SKM-1 treated with dmso at 0.1 percent for 144 hours (cell line): ENCODE measurements at regions not wholly inside any gene's neighbourhood (a gene's known extent, or its start where the extent isn't known, plus 50 kb on each side); places are given as distances from the start of the nearest gene placed in this dataset.
"Not testable (repeated sequence)": the region's sequence is repeated elsewhere in the genome, so short reads cannot be mapped to it uniquely, and the experiment has no call there.

Source experiments
- DNase-seq: peaks from one replicate; lab custom pipeline; 2025; ENCODE audit not compliant: unreplicated experiment; lab: John Stamatoyannopoulos, UW

- no peak for DNase-seq
Measured at GRCh38 chr2:212791569-212791968, 253.0 kb upstream of the ERBB4 start.

GRCh38 chr2:212786088-212786487, 247.5 kb upstream of the ERBB4 start:
- DNase-seq: not testable (repeated sequence)

GRCh38 chr2:212777020-212777491, 238.5 kb upstream of the ERBB4 start:
- DNase-seq: peak; percentile 38

DNA sequence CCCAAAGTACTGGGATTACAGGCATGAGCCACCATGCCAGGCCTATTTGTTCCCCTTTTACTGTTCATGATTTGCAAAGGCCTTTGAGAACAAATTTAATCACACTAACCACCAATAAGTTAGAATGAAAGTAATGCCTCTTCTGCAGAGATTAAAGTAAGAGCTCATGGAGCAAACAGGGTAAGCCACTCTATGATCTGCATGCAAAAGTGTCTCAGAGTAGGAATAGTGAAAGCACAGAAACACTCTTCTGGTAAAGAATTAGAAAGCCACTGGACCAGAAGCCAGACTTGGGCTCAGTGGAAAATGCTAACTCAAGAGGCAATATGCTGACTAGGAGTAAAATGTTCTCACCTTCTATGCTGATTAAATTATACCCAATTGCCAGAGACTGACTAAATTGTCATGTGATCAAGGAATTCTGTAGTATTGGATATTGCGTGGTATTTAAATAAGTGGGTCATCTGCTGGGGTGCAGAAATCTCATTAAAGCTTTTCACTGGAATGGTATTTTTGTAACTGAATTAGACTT, 235.3 kb upstream of the ERBB4 start:
- DNase-seq: no peak

GRCh38 chr2:212770240-212770639, 231.6 kb upstream of the ERBB4 start:
- no peak for DNase-seq

DNA sequence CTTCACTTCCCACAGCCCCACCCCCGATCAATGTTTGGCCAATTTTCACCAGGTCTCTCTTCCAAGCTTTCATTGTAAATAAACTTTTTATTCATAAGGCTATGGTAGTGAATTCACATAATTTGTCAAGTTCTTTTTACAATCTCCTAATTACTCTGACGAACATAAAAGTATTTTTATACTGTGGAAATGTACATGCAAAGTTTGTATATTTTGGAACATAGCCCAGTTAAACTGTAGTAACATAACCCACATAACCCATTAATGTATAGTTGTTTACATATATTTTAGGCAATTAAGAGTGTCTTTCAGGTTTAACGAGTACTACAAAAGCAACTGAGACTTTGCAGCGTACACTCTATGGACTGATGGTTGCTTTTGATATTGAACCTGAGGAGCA, 228.3 kb upstream of the ERBB4 start:
- DNase-seq: no peak

DNA sequence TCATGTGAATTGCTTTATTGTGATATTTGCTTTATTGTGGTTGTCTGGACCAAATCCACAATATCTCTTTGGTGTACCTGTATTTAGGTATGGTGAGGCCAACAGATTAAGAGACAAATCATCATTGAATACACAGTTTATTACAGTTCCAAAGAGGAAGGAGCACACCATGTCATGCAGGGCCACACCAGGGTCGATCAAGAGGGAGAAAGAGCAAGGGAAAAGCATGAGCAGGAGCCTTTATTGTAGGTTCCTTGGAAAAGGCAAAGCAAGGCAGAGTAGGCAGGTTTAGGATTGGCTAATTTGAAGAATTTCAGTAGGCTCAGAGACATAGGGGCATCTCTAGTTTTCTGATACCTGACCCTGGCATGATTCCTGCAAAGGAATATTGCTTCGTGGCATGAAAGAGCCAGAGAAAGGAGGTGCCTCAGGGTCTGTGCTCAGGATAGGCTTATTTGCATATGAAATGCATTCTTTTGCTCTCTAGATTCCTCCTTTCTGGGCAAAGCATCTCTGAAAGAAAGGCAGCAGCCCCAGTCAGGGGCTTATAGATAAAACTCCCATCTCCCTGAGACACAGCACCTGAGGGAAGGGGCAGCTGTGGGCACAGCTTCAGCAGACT, 214.2 kb upstream of the ERBB4 start:
- DNase-seq: no peak

- DNase-seq: no peak
Measured at GRCh38 chr2:212745359-212745758, 206.8 kb upstream of the ERBB4 start.

DNA sequence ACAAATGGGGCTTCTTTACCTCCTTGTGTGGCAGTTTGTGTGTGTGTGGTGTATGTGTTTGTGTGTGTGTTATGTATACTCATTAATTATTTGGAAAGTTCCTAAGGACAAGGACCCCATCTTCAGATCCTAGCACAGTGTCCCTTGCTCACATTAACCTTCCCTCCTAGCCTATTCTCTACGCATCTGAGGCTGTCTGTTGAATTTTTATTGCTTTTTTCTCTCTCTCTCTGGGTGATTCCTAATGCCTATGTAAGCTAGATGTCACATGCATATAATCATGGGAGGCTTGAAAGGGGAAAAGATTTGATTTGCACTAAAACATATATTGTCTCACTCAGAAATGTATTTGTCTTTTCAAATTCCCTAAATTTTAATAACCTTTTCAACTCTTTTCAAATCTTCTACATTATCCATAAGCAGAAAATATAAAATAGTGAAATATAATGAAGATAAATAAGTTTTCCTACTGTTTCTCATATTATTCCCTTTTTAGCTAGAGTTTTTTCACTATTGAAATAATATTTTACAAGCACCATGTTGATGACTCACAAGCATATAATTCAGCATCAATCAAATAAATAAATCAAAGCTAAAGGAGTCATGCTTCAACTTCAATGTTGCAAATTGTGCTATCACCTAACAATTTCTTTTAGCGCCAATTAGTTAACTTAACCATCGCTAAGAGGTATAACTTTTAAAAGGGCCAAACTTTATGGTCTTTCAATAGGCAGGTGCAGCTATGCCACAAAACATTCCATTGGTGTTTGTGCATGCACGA, 199.0 kb upstream of the ERBB4 start:
- no peak for DNase-seq

GRCh38 chr2:212736385-212736726, 197.8 kb upstream of the ERBB4 start:
- DNase-seq: no peak

DNA sequence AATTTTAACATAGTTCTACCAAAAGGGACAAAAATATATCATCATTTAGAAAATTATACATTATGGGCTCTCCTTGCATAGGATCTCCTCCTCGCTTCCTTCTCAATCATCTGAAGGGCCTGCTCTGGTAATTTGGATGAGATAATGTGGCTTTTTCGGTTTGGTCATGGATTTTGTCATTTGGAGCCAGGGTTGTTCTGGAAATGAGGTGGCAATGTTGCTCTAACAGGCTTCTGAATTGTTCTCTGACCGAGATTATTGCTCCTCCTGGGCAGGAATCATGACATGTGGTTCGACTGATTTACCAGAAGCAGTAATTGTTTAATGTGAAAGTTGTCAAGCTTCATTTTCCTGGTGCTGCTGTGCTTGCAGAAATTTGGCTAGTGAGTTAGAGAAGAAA, 194.7 kb upstream of the ERBB4 start:
- DNase-seq: no peak

GRCh38 chr2:212732860-212733259, 194.3 kb upstream of the ERBB4 start:
- DNase-seq: peak; percentile 40

DNA sequence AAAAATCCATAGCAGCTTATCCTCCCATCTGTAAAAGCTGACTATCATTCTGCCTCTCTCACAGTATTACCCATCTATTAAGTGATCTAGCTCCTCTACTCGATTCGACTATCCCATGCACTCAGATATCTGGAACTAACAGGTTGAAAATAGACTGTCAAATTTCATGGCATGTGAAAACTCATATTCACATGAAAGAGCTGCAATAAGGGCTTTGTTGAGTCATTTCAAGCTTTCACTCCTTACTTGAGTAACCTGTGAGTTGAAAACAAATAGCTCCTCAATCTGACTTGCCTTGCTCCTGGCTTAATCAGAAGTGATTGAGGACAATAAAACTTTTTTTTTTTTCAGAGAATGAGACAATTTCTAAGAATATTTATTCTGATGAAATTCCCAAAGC, 192.4 kb upstream of the ERBB4 start:
- no peak for DNase-seq

GRCh38 chr2:212728717-212729116, 190.1 kb upstream of the ERBB4 start:
- no peak for DNase-seq

GRCh38 chr2:212727751-212728150, 189.1 kb upstream of the ERBB4 start:
- DNase-seq: no peak

DNA sequence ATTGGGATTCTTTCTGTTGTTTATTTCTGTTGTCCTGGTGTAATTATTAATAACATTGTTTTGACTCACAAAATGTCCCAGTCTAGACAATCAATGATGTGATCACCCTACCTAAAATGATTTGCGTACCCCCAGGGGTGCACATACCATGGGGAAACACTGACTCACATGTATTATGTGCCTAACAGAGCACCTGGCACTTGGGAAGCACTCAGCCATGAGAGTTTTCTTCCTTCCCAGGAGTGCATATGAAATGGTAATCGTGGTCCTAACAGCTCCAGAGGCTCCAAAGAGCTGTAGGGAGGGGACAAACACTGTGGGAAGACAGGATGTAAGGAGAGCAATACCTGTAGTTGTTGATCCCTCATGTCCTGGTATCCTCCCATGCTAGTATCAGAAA, 187.8 kb upstream of the ERBB4 start:
- DNase-seq: no peak

DNA sequence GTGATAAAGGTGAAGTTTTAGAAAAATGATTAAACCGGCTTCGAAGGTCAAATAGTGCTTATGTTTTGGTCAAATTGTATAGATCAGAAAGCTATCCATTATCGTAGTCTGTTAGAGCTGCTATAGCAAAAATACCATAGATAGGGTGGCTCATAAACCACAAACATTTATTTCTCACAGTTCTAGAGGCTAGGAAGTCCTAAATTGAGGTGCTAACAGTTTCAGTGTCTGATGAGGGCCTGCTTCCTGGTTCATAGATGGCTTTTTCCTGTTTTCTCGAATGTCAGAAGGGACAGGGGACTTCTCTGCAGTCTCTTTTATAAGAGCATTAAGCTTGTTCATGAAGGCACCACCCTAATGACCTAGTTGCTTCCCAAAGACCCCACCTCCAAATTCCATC, 186.6 kb upstream of the ERBB4 start:
- DNase-seq: no peak

GRCh38 chr2:212723226-212723625, 184.6 kb upstream of the ERBB4 start:
- DNase-seq: no peak

DNA sequence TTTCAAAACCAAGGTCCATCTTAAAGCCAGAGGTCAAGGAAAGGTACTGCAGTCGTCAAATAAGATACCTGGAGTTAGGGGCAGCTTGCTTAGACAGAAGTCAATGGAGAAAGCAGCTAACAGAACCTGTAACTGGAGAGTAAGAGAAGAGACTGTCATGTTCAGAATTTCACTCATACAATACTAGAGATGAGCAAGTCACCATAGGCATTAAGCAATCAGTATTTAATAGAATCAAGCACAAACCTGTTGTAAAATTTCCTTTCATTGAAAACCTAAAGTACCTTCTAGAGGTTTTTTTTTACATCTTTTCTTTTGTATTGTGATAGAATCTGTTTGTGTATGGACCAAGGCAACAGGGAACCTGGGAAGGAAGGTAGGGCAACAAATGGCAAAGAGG, 183.4 kb upstream of the ERBB4 start:
- no peak for DNase-seq

DNA sequence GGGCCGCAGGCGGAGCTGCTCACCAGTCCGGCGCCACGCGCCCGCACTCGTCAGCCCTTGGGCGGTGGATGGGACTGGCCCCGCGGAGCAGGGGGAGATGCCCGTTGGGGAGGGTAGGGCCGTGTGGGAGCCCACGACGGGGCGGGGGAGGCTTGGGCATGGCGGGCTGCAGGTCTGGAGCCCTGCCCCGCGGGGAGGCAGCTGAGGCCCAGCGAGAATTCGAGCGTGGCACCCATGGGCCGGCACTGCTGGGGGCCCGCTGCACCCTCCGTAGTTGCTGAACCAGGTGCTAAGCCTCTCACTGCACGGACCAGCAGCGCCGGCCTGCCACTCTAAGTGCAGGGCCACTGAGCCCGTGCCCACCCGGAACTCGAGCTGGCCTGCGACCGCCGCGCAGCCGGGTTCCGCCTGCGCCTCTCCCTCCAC, 182.4 kb upstream of the ERBB4 start:
- no peak for DNase-seq

DNA sequence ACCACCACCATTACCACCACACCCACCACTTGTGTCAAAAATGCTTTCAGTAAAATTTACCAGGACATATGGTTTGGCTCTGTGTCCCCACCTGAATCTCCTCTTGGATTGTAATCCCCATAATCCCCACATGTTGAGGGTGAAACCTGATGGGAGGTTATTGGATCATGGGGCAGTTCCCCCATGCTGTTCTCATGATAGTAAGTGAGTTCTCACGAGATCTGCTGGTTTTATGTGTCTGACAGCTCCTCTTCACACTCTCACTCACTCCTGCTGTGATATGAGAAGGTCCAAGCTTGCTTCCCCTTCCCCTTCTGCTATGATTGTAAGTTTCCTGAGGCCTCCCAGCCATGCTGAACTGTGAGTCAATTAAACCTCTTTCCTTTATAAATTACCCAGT, 176.8 kb upstream of the ERBB4 start:
- DNase-seq: not testable (repeated sequence)

GRCh38 chr2:212713681-212714080, 175.1 kb upstream of the ERBB4 start:
- DNase-seq: no peak
